ENCODE measurements at regions not wholly inside any gene's neighbourhood (a gene's known extent, or its start where the extent isn't known, plus 50 kb on each side); places are given as distances from the start of the nearest gene placed in this dataset.
A peak's percentile ranks its signal among the peaks of the same experiment; 100 is the strongest.

GRCh38 chr12:130266751-130267150, 70.9 kb upstream of the PIWIL1 start:
- H3K9me3 ChIP-seq (ENCODE audit: control insufficient read depth, low read length): no peaks in the 10 kb centered on the region
- no peaks in the 10 kb centered on the region for H3K27me3 ChIP-seq (ENCODE audit: control insufficient read depth, insufficient read depth, low read length)
- no peaks in the 10 kb centered on the region for H3K36me3 ChIP-seq (ENCODE audit: control insufficient read depth, insufficient read depth, low read length)
- no peak overlapping the region for H3K4me3 ChIP-seq (ENCODE audit: low read length)
- peaks cover 5% of the 10 kb centered on the region for H3K4me1 ChIP-seq (ENCODE audit: control insufficient read depth, insufficient read depth, low read length)
- no peak overlapping the region for H3K9ac ChIP-seq (ENCODE audit: low read length)

DNA sequence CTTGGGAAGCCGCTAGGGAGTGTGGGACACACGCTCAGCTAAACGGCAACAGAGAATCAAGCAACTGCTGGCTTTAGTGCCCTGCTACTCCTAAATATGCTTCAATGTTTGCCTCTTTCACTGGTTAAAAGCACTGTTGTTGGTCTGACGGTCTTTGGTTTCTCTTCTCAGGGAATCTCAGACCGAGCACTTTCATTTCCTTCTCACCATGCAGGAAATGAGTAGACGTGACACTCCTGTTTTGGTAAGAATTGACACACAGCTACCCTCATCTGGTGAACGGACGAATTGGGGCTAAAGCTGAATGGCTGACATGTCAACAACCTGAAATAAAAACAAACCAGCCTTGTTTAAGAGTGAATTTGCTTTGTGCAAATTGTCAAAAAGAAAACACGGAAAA, 57.5 kb upstream of the PIWIL1 start:
- no peaks in the 10 kb centered on the region for H3K36me3 ChIP-seq (ENCODE audit: control insufficient read depth, insufficient read depth, low read length)
- peak overlapping the region; percentile 8 for H3K9ac ChIP-seq (ENCODE audit: low read length)
- no peaks in the 10 kb centered on the region for H3K27me3 ChIP-seq (ENCODE audit: control insufficient read depth, insufficient read depth, low read length)
- no peaks in the 10 kb centered on the region for H3K9me3 ChIP-seq (ENCODE audit: control insufficient read depth, low read length)
- no peak overlapping the region for H3K4me3 ChIP-seq (ENCODE audit: low read length)
- no peaks in the 10 kb centered on the region for H3K4me1 ChIP-seq (ENCODE audit: control insufficient read depth, insufficient read depth, low read length)

- no peak overlapping the region for H3K9ac ChIP-seq (ENCODE audit: low read length)
- H3K36me3 ChIP-seq (ENCODE audit: control insufficient read depth, insufficient read depth, low read length): no peaks in the 10 kb centered on the region
- no peaks in the 10 kb centered on the region for H3K9me3 ChIP-seq (ENCODE audit: control insufficient read depth, low read length)
- no peak overlapping the region for H3K4me3 ChIP-seq (ENCODE audit: low read length)
- H3K4me1 ChIP-seq (ENCODE audit: control insufficient read depth, insufficient read depth, low read length): no peaks in the 10 kb centered on the region
- no peaks in the 10 kb centered on the region for H3K27me3 ChIP-seq (ENCODE audit: control insufficient read depth, insufficient read depth, low read length)
Observed at GRCh38 chr12:130280742-130281141, 56.9 kb upstream of the PIWIL1 start.

DNA sequence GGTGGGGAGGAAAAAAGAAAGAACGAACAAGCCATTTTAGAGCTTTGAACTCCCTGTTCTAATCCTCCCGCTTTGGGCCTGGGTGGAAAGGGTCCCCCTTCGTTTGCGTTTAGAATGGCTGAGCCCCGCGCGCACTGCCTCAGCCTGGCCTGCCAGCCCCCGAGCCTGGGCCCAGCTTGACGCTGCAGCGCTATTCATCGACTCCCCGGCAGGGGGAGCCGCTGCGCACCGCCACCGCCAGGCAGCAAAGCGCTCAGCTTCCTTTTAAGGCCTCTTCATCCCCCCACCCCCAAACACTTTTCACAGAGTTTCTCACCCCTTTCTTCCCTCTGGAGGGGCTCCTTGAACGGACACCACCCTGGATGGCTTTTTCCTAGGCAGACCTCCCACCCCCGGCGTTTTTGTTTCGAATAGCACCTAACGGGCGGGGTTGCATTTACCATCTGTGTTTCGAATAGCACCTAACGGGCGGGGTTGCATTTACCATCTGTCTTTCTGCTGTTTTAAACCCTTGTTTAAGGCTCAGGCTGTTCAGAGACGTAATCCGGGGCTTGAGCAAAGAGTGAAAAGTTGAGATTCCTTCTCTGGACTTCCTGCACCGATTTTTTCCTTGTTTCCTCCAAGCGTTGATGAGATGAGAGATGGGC, 56.4 kb upstream of the PIWIL1 start:
- H3K4me1 ChIP-seq (ENCODE audit: control insufficient read depth, insufficient read depth, low read length): no peaks in the 10 kb centered on the region
- H3K9me3 ChIP-seq (ENCODE audit: control insufficient read depth, low read length): no peaks in the 10 kb centered on the region
- no peaks in the 10 kb centered on the region for H3K36me3 ChIP-seq (ENCODE audit: control insufficient read depth, insufficient read depth, low read length)
- no peak overlapping the region for H3K4me3 ChIP-seq (ENCODE audit: low read length)
- no peaks in the 10 kb centered on the region for H3K27me3 ChIP-seq (ENCODE audit: control insufficient read depth, insufficient read depth, low read length)
- H3K9ac ChIP-seq (ENCODE audit: low read length): no peak overlapping the region

DNA sequence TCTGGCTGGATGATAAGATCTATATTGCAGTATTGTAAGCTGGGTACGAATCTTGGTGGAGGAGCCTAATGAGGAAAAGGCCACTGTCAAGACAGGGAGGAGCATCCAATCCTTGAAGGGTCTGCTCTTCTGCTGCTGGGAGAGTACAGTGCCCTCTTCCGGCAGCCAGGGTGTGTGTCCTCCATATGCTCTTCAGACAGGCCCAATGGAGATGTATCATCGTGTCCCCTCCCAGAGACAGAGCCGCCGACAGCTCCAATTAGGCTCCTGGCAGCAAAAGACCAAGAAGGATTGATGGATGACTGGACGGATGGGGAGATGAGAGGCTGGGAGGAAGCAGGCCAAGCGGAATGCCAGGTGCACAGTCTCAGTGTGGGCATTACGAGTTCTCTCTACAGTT, 51.6 kb upstream of the PIWIL1 start:
- H3K4me3 ChIP-seq (ENCODE audit: low read length): no peak overlapping the region
- no peaks in the 10 kb centered on the region for H3K9me3 ChIP-seq (ENCODE audit: control insufficient read depth, low read length)
- peaks cover 5% of the 10 kb centered on the region for H3K27me3 ChIP-seq (ENCODE audit: control insufficient read depth, insufficient read depth, low read length)

GRCh38 chr12:130286741-130287440, 50.8 kb upstream of the PIWIL1 start:
- Histone ChIP-seq H3K9ac (ENCODE audit: low read length) (no peak overlapping the region), H3K4me3 (ENCODE audit: low read length) (no peak overlapping the region), H3K36me3 (ENCODE audit: control insufficient read depth, insufficient read depth, low read length) (no peaks in the 10 kb centered on the region)

More for the DNA sequence above, 51.6 kb upstream of the PIWIL1 start:
- Histone ChIP-seq H3K4me1 (ENCODE audit: control insufficient read depth, insufficient read depth, low read length) (no peaks in the 10 kb centered on the region), H3K9ac (ENCODE audit: low read length) (no peak overlapping the region), H3K36me3 (ENCODE audit: control insufficient read depth, insufficient read depth, low read length) (no peaks in the 10 kb centered on the region)

More at GRCh38 chr12:130286741-130287440, 50.8 kb upstream of the PIWIL1 start:
- Histone ChIP-seq H3K4me1 (ENCODE audit: control insufficient read depth, insufficient read depth, low read length) (no peaks in the 10 kb centered on the region), H3K27me3 (ENCODE audit: control insufficient read depth, insufficient read depth, low read length) (peaks cover 5% of the 10 kb centered on the region), H3K9me3 (ENCODE audit: control insufficient read depth, low read length) (no peaks in the 10 kb centered on the region)
